Left colon (tissue), 2 donors: ENCODE measurements at regions not wholly inside any gene's neighbourhood (a gene's known extent, or its start where the extent isn't known, plus 50 kb on each side); places are given as distances from the start of the nearest gene placed in this dataset.
"Not testable (repeated sequence)": the region's sequence is repeated elsewhere in the genome, so short reads cannot be mapped to it uniquely, and the experiment has no call there.

ENCODE experiments used
- ATAC-seq: fragments of 200-7000 bp; cut with Tn5 transposase; one replicate; pipeline ENCODE4 v1.9.1; 2020; ENCODE audit warnings: mild to moderate bottlenecking, moderate library complexity
- DNase-seq, 2 donors: peaks; one replicate each; pipeline ENCODE4 v3.0.0-alpha.2; 2020
- intact Hi-C, 2 donors: fragments of 100-400 bp; cut with DNase I in 1 of 2; cut with micrococcal nuclease in 1 of 2; formaldehyde crosslinking; loops; one replicate each; pipeline versions ENCODE4 v1.11.2 to v1.14.0; 2022; cut with DNase I, micrococcal nuclease
- donor health status: DM: no; HTN: no; CAD: no.
- donor health status: DM: yes; HTN: yes; CAD: no.

DNA sequence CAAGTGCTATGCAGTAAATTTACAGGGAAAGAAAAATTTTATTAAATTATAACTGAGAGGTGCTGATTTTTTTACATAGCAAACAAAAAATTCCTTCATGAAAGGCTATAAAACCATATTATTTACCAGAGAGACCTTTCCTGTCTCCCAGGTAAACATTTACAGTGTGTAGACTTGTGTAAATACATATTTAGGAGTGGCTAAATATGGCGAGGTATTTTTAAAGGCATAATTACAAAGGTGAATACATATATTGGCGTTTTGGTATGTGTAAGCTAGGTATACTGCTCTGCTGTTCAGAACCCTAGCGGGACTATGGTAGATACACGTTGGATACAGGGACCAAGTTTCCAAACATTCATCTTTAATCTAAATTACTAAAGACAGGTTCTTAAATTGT is 170.6 kb upstream of the MEF2C start:
- intact Hi-C loops = no loop called here
- ATAC-seq (peak; percentile 99), DNase-seq (no peak)

DNA sequence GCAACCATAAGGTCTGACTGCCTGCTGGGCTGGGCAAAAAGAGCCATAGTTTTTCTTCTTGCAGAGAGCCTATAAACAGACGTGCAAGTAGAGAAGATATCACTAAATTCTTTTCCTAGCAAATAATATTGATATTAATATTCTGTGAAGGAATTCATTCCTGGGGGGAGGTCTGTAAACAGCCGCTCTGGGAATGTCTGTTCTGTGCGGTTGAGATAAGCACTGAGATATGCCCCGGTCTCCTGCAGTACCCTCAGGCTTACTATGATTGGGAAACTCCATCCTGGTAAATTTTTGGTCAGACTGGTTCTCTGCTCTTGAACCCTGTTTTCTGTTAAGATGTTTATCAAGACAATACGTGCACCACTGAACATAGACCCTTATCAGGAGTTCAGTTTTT is 167.1 kb upstream of the MEF2C start:
- intact Hi-C loops, ATAC-seq, DNase-seq: not testable (repeated sequence)

DNA sequence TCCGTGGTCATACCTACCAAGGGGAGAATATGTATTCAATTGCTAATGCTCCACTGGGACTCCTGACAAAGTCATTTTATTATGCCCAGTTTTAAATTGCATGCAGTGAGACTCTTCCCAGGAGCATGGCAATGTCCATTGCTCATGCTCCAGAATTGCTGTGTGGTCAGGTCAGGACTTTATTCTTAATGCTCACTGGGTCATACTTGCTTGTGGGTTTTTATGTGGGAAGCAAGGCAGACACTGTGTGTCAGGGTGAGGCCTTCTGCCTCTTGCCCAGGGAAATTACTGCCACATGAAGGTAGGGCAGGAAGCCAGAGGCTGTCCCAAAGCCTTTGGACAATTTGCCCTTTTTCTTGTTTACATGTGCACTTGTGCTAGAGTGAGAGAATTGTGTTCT is 164.6 kb upstream of the MEF2C start:
- DNase-seq (no peak), ATAC-seq (peak; percentile 30)
- intact Hi-C loops = no loop called here

DNA sequence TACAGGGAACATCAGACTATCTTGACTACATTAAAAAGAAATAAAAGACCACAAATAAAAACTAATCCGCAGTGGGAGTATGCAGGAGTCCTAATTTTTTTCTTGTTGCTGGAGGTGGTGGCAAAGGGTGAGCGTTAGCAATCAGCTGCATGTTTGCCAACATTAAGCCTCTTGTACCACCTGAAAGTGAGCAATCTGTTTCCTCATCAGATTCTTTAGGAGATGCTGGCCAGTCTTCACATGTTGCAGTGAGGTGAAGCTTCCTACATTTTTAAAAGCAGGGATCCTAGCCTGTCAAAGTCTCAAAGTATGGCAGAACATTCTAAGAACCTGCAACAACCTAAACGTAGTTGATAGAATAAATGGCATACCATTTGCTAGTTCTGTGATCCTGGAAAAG is 162.2 kb upstream of the MEF2C start:
- ATAC-seq = no peak
- DNase-seq = no peak
- intact Hi-C loops = no loop called here

DNA sequence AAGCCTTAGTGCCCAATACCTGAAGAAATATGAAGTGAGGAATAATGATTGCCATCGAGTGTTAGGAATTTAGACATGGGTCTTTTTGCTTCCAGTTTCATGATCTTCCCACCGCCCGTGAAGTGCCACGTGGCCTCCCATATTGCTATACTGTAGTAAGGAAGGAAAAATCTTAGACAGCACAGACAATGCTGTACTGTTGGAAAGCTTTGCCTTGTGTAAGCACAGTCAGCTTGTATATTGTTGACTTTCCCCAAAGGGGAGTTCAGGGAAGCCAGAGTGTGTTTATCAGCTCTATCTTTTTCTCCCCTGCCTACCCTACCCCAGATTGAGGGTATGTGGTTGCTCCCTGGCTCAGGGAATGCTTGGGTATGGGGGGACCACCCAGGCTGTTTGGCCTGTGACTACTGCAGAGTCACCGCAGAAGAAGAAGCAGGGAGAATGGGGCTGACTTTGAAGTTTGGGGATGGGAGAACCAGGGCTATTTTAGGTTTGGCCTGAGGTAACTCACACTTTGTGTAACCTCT is 161.8 kb upstream of the MEF2C start:
- intact Hi-C loops = no loop called here
- DNase-seq (no peak), ATAC-seq (peak; percentile 67)

DNA sequence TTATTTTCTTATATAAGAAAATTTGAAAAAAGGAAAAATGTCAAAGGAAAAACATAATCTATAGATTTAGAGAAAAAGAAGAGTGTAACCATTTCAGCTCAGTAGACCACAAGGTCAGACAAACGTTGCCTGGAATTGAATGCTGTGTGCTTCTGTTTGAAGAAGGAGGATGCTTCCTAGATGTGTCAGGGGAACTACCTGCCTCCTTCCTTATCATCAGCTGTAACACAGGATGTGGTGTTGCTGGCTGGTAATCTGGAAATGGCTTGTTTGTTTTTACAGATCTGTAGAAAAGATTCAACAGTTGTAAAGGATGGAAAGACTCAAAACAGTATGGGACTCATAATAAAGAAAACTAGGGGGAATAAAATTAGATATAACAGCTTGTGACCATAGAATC is 160.7 kb upstream of the MEF2C start:
- intact Hi-C loops = no loop called here
- ATAC-seq = no peak

DNA sequence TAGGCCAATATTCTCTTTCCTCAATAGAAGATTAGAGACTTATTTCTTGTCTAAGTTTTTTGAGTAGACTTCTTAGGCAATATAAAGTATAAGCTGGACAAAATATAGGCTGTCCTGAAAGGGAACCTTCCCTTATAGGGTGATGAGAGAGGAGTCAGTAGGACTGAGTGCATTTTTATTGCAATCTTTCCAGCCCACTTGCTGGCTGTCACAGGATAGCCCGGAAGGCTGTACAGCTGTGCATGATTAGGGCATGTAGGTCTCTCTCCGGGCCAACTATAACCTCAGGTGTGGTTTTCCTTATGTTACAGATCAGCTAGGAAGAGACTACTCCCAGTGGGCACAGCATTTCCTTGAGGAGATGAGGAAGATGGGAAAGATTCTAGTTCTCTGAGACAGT is 159.8 kb upstream of the MEF2C start:
- intact Hi-C loops = no loop called here
- ATAC-seq (no peak), DNase-seq (no peak)

More for the DNA sequence above, 160.7 kb upstream of the MEF2C start:
- DNase-seq = no peak

DNA sequence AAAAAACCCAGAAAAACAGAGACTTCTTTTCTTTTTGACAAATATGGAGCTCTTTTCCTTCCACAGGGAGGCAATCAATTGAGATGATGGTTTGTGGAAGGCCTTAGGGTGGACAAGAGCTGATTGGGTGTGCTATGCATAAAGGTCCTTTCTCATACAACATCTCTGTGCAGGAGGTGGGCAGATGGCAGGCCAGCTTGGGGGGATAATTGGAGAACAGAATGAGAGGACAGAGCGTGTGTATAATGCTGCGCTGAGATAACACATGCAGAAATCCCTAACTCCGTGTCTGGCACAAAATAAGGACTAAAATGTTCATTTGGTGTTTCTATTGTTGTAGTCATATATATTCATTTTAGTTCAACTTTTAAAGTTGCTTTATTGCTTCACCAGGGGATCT is 159.0 kb upstream of the MEF2C start:
- intact Hi-C loops = no loop called here
- DNase-seq = no peak
- no peak for ATAC-seq

DNA sequence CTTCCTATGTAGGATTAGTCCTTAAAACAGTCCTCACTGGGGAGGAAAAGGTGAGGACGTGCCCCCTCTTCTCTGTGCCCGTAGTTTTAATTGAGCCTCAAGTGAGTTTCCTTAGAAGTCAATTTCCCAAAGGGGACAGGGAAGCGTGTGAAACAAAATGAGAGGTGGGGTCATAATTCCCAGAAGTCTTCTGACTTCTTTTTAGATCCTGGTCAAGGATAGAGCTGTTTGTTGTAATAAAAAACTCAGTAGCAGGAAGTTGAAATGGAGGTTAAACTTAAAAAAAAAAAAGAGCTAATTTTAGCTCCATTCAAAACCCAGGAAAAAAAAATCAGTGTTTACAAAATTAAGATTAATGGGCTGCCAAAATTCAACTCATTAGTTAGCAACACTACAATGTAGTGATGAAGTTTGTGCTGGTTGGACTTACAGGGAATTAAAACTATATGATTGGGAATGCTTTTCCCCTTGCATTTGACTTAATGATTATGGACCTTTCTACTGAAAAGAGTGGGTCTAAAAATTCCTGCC is 158.3 kb upstream of the MEF2C start:
- DNase-seq (no peak), ATAC-seq (no peak)

DNA sequence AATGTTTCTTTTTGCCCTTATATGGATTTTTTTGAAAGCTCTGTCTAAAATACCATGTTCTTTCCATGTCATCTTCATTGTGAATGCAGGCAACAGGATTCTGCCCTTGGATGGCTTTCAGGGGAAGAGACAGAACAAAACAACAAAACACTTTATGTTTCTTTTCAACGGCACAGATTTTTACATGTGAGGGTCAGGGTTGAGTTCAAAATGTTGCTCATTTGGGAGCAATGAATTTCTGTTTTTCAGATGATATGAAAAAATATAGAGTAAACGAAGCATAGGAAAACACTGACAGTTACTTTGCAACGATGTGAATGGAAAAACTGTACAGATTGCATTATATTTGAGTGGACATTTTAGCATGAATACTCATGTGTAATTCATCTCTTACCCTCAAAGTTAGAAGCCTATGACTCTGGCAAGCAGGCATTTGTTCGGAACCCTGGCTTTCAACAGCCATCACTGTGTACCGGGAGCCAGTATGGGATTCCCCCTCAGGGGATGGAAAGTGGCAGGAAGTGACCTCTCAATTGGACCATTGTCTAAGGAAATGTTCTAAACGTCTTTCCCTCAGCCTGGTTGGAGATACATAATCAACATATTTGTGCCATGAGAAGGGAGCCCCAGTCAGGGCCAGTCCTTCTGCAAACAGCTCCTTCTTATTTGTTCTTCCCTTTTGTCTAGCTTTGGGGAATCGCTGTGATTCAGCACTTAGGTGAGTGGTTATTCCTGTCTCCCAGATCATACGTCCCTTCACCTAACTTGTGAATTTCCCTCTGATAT is 153.9 kb upstream of the MEF2C start:
- intact Hi-C loops = no loop called here
- ATAC-seq (no peak), DNase-seq (no peak)

More for the DNA sequence above, 158.3 kb upstream of the MEF2C start:
- intact Hi-C loops = no loop called here

DNA sequence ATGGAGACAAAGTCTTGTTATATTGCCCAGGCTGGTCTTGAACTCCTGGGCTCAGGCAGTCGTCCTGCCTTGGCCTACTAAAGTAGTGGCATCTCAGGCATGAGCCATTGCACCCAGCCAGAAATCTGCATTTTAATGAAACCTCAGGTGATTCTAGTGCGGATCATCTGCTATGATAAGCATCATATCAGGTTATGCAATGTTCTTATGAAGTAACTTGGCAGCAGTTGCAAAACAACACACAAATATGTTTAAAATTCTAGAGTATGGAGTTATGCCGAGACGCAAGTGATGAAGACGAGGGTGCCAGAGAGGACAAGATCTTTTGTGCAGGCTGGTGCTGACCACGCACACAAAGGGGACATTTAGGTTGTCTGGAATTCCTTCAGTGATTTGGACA is 153.2 kb upstream of the MEF2C start:
- ATAC-seq (no peak), DNase-seq (no peak)
- intact Hi-C loops = no loop called here

DNA sequence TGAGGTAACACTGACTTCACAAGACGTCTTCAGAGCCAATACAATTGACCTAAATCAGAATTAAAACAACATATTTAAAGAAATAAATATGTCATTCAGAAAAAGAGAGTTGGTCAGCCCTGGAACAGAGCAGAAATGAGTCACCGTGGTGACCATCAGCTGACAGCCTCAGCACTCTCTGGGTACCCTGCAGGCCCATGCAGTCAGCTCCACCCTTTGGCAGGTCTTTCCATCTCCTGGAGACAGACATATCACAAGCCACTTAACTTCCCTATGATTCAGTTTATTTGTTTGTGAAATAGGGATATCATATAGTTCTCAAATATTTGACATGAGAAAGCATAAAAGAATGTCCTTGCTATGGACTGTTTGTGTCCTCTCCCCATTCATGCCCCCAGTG is 151.6 kb upstream of the MEF2C start:
- intact Hi-C loops = no loop called here
- DNase-seq (no peak), ATAC-seq (peak; percentile 50)

DNA sequence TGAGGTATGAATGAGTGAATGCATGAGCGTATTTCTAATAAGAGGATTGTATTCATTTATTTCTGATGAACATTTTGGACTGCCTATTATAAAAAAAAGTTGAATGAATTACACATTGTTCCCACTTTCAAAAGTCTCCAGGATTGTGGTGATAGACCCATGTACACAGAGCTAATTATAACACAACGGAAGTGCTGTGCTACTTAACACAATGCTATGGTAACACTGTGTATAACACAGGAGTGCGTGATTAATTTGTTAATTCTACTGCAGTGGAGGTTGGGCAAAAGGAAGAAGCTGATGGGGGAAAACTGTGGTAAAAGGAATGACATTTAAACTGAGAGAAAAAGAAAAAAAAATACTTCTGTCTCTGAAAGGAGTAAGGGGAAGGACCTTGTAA is 147.8 kb upstream of the MEF2C start:
- intact Hi-C loops = no loop called here
- DNase-seq = no peak

DNA sequence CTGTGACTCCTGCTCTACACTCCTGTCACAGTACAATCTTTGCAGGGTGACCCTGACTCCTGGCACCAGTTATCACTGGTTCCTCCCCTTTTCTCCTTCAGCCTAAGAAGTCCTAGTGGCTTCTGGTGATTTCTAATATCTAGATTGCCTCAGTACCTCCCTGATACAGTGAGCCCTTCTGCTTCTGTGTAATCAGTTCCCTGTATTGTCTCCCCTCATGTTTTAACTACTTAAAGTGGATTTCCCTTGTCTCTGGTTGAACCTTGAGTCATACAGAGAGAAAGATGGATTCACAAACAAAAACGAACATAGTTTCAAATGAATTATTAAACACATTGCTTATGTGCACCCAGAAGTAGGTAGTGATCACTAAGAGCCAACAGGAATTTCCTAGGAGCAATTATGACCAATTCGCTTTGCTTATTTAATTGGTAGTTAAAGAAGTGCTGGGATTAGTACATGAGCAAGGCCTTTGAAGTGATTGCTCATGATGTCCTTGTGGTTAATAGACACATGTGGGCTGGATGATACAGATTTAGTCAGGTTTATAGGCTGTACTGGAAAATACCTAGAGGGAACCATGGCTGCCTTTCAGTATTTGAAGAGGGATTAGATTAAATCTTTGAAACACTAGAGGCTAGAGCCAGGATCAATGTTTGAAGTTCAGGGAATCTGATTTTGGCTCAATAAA is 145.8 kb upstream of the MEF2C start:
- ATAC-seq = no peak
- intact Hi-C loops = no loop called here
- DNase-seq = no peak

More for the DNA sequence above, 147.8 kb upstream of the MEF2C start:
- ATAC-seq = no peak

DNA sequence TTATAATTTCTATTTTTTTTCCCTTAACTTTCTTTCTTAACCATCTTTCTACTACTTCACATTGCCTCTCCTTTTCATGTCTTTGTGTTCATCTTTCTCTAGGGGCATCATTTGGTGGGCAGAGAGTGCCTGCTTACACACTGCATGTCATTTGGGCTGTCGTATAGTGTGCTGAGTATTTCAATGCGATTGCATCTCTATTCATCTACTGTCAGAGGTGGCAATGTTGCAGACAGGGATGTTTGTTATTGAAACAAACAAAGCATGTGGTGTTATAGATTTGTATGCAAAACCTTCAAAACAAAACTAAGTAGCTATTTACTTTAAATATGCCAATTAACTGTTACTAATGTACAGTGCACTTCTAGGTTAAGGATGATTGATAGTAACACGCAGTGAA is 141.1 kb upstream of the MEF2C start:
- intact Hi-C loops = no loop called here
- DNase-seq (no peak), ATAC-seq (no peak)

DNA sequence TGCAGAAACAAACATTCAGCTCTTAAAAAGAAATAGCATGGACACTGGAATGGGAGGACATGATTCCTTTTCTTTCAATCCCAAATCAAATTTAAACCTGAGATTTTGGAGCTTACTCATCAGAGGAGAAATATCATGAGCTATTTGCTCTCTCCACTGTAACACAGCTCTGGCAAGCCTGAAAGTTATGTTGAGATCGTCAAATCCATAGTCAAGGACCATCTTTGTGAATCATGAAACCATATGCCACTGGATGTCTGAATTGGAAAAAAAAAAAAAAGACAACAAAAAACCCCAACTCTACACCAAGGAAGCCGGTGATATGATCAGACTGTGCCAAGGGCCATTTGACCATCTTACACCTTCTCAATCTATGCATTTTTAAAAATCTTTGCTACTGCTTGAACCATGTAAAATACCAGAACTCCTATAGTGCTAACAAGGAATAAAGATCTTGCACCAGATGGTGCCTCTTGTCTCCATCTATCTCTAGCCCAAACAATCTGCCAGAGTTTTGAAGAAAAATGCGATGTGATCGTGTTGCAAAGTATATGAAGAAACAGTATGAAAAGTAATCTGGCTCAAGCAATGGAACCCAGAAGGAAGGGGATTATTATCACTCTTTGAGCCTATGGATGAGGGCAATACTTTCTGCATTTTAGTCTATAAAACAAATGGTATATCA is 138.1 kb upstream of the MEF2C start:
- no peak for ATAC-seq
- DNase-seq = no peak
- intact Hi-C loops = no loop called here

DNA sequence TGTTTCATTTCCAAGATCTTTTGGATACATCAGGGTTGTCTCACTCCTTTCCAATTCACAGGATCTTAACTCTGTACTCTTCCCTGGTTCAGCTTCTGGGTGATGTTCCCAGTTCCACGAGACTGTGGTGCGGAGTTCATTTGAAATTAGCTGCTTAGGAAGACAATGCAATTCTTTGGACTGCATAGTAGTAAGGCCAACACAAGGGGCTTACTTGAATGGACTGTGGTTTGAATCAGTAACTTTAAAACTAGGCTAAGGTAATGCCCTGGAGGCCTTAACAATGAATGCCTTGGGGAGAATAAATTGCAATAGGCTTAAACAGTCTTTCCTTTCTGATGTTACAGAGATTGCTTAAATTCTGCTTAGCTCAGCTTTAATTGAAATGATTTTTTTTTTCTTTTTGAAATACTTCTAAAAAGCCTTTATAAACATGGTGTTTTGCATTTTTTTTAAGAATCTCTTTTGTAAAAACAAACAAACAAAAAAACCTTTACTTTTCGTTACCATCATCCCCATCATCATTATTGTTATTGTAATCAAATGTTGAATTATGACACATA is 133.8 kb upstream of the MEF2C start:
- DNase-seq (no peak), ATAC-seq (no peak)
- intact Hi-C loops = no loop called here

DNA sequence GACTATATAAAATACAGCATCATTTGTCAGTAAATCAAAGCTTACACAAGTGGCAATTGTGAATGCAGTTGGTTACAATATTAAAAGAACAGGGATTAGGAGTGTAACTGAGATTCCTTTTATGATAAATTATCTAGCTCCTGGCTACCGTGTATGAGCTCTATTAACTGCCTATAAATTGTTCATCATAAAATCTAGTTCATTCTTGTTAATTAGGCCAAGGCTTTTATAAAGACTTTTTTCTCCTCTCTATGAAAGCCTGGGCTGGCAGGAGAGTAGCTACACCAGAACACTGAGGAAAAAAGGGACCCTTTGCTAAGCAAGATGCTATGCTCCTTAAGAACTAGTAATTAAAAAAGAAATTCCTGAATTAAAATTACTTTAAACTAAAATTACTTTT is 132.4 kb upstream of the MEF2C start:
- intact Hi-C loops = no loop called here
- ATAC-seq (no peak), DNase-seq (no peak)
